ENCODE measurements at regions not wholly inside any gene's neighbourhood (a gene's known extent, or its start where the extent isn't known, plus 50 kb on each side); places are given as distances from the start of the nearest gene placed in this dataset.
"Not testable (repeated sequence)": the region's sequence is repeated elsewhere in the genome, so short reads cannot be mapped to it uniquely, and the experiment has no call there.

DNA sequence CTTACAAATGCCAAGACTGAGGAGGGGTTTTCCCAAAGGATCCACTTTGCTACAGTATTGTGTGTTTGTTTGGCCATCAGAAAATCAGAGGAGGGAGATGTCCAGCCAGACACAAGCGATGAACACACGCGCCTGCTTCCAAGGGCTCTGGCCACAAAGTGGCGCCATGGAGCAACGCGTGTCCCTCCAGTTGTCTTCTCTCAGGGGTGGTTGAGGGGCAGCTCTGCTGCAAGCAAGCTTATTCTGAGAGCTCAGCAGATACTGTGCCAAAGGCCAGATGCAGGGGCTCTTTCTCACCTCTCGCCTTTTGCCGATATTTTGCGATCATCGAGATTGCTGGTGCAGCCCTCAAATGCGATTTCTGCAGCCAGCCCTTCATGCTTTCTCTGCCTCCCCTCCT lies 88.9 kb upstream of the OSBPL11 start:
- FAIRE-seq (no peak), DNase-seq (no peak), ATAC-seq (peak in 1 of 4 donors; percentile 26)
- intact Hi-C loops (cut with DNase I) = no loop called here
- Histone ChIP-seq H3K27ac (no peak overlapping the region), H3K36me3 (no peaks in the 10 kb centered on the region), H3K9me3 (no peaks in the 10 kb centered on the region), H3K4me1 (no peaks in the 10 kb centered on the region), H3K4me3 (no peak overlapping the region), H3K27me3 (no peaks in the 10 kb centered on the region)
- TF ChIP-seq, protein P1, sequence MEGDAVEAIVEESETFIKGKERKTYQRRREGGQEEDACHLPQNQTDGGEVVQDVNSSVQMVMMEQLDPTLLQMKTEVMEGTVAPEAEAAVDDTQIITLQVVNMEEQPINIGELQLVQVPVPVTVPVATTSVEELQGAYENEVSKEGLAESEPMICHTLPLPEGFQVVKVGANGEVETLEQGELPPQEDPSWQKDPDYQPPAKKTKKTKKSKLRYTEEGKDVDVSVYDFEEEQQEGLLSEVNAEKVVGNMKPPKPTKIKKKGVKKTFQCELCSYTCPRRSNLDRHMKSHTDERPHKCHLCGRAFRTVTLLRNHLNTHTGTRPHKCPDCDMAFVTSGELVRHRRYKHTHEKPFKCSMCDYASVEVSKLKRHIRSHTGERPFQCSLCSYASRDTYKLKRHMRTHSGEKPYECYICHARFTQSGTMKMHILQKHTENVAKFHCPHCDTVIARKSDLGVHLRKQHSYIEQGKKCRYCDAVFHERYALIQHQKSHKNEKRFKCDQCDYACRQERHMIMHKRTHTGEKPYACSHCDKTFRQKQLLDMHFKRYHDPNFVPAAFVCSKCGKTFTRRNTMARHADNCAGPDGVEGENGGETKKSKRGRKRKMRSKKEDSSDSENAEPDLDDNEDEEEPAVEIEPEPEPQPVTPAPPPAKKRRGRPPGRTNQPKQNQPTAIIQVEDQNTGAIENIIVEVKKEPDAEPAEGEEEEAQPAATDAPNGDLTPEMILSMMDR (IDR thresholded peaks at IDR 0.05) = no peak
- 54 to 56% methylated on average over 11 of the region's 11 CpGs for WGBS, 2 donors

- FAIRE-seq, H3K27ac ChIP-seq: not testable (repeated sequence)
Observed at GRCh38 chr3:125685741-125686140, 90.4 kb upstream of the OSBPL11 start.

DNA sequence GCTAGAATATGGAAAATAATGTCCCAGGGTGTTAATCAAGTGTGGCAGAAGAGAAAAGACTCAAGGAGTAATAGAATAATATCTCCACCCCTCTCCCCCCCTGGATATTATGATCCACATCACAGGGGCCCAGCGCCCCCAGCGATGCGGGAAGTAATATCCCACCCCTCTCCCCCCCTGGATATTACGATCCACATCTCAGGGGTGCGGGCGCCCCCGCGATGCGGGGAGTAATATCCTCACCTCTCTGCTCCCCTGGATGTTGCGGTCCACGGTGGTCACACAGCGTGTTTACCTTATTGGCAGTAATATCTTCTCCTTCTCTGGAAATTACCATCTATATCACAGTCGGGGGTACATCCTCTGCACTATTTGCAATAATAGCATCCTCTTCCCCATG lies 97.1 kb upstream of the OSBPL11 start:
- Histone ChIP-seq H3K27me3 (no peaks in the 10 kb centered on the region), H3K27ac (no peak overlapping the region), H3K4me1 (no peaks in the 10 kb centered on the region), H3K4me3 (no peak overlapping the region), H3K36me3 (no peaks in the 10 kb centered on the region), H3K9me3 (no peaks in the 10 kb centered on the region)
- no peak for FAIRE-seq
- DNase-seq = no peak
- intact Hi-C loops (cut with DNase I) = no loop called here
- ATAC-seq = no peak
- 82 to 90% methylated on average over 13 of the region's 13 CpGs for WGBS, 2 donors
- TF ChIP-seq, protein P1 (IDR thresholded peaks at IDR 0.05) = no peak

More at GRCh38 chr3:125685741-125686140, 90.4 kb upstream of the OSBPL11 start:
- DNase-seq; H3K9me3 ChIP-seq; H3K36me3 ChIP-seq; H3K4me1 ChIP-seq; ATAC-seq; intact Hi-C loops (cut with DNase I); H3K4me3 ChIP-seq; H3K27me3 ChIP-seq: not testable (repeated sequence)
- 82 to 87% methylated on average over 2 of the region's 2 CpGs for WGBS, 2 donors

DNA sequence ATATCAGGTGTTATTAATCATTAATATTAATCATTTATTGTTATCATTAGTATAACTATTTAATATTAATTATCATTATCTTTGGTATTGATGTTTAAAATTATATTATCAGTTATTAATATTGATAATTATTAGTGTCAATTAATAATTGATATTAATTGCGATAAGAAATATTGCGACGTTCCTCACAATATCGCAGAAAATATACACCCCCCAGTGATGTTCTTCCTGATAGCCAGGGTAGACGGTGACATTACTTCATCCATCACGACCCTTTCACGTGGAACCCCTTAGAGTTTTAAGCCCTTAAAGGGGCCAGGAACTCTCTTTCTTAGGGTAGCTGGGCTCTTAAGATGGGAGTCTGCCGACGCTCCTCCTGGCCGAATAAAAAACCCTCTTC lies 98.6 kb upstream of the OSBPL11 start:
- Histone ChIP-seq H3K27ac (no peak overlapping the region), H3K27me3 (no peaks in the 10 kb centered on the region), H3K4me1 (no peaks in the 10 kb centered on the region), H3K4me3 (no peak overlapping the region), H3K36me3 (no peaks in the 10 kb centered on the region), H3K9me3 (no peaks in the 10 kb centered on the region)
- no peak for DNase-seq
- 88 to 91% methylated on average over 10 of the region's 10 CpGs for WGBS, 2 donors
- peak; percentile 90 for FAIRE-seq
- TF ChIP-seq, protein P1 (IDR thresholded peaks at IDR 0.05) = no peak
- intact Hi-C loops (cut with DNase I) = no loop called here
- ATAC-seq = no peak

- Histone ChIP-seq H3K27ac (no peak overlapping the region), H3K9me3 (no peaks in the 10 kb centered on the region), H3K4me3 (no peak overlapping the region), H3K36me3 (no peaks in the 10 kb centered on the region), H3K4me1 (no peaks in the 10 kb centered on the region), H3K27me3 (no peaks in the 10 kb centered on the region)
- WGBS, 2 donors = 79 to 80% methylated on average over 14 of the region's 14 CpGs
- ATAC-seq (no peak), DNase-seq (no peak), FAIRE-seq (no peak)
- intact Hi-C loops (cut with DNase I) = no loop called here
- TF ChIP-seq, protein P1 (IDR thresholded peaks at IDR 0.05) = no peak
Observed at GRCh38 chr3:125694761-125695294, 99.5 kb upstream of the OSBPL11 start.

Data from pancreas (tissue), 10 donors.